Bronchial epithelial cell (primary cell): ENCODE measurements at regions not wholly inside any gene's neighbourhood (a gene's known extent, or its start where the extent isn't known, plus 50 kb on each side); places are given as distances from the start of the nearest gene placed in this dataset.
A peak's percentile ranks its signal among the peaks of the same experiment; 100 is the strongest.
"Not testable (repeated sequence)": the region's sequence is repeated elsewhere in the genome, so short reads cannot be mapped to it uniquely, and the experiment has no call there.

Source experiments
- DNase-seq: peaks from one replicate; pipeline ENCODE4 v3.0.0-alpha.2; 2010; ENCODE audit warnings: low read depth
- FAIRE-seq: peaks from 2 replicates; lab custom pipeline; 2011; peaks lifted over from hg19 to GRCh38; lab: Jason Lieb, UNC
- H3K27me3 ChIP-seq: 2 replicates; pipeline ENCODE4 v1.5.1; 2011; ENCODE audit warnings: low read length; ENCODE audit not compliant: control insufficient read depth, insufficient read depth
- H3K36me3 ChIP-seq: 2 replicates; pipeline ENCODE4 v1.5.1; 2011; ENCODE audit warnings: low read length; ENCODE audit not compliant: control insufficient read depth, insufficient read depth
- H3K4me3 ChIP-seq: 2 replicates; pipeline ENCODE4 v1.5.1; 2011; ENCODE audit warnings: mild to moderate bottlenecking, low read depth, low read length, control low read depth
- CTCF ChIP-seq: IDR thresholded peaks from 2 replicates; pipeline ENCODE4 v1.5.1; 2011; ENCODE audit warnings: mild to moderate bottlenecking, moderate library complexity, low read length, control low read depth, inconsistent platforms; ENCODE audit not compliant: insufficient read depth, severe bottlenecking

GRCh38 chr6:72466471-72466870 is 155.4 kb upstream of the KCNQ5 start:
- Histone ChIP-seq H3K36me3 (no peaks in the 10 kb centered on the region), H3K27me3 (no peaks in the 10 kb centered on the region), H3K4me3 (no peak overlapping the region)
- TF ChIP-seq CTCF: no peak
- DNase-seq: peak; percentile 45
- no peak for FAIRE-seq

GRCh38 chr6:72466971-72467566 is 154.8 kb upstream of the KCNQ5 start:
- TF ChIP-seq CTCF: no peak
- no peaks in the 10 kb centered on the region for H3K27me3 ChIP-seq
- H3K4me3 ChIP-seq: no peak overlapping the region
- no peak for DNase-seq
- H3K36me3 ChIP-seq: no peaks in the 10 kb centered on the region
- FAIRE-seq: no peak

GRCh38 chr6:72469406-72469983 is 152.4 kb upstream of the KCNQ5 start:
- not testable (repeated sequence) for H3K27me3 ChIP-seq, FAIRE-seq, H3K4me3 ChIP-seq, DNase-seq, H3K36me3 ChIP-seq

- no peaks in the 10 kb centered on the region for H3K27me3 ChIP-seq
- DNase-seq (no peak), FAIRE-seq (no peak)
- no peaks in the 10 kb centered on the region for H3K36me3 ChIP-seq
- TF ChIP-seq CTCF: no peak
- no peak overlapping the region for H3K4me3 ChIP-seq
These were observed 145.8 kb upstream of the KCNQ5 start for GRCh38 chr6:72476051-72476450.

GRCh38 chr6:72476646-72477045 is 145.2 kb upstream of the KCNQ5 start:
- TF ChIP-seq CTCF: no peak
- no peak for DNase-seq
- no peaks in the 10 kb centered on the region for H3K36me3 ChIP-seq
- FAIRE-seq: no peak
- no peaks in the 10 kb centered on the region for H3K27me3 ChIP-seq
- H3K4me3 ChIP-seq: no peak overlapping the region

GRCh38 chr6:72495441-72495840 is 126.4 kb upstream of the KCNQ5 start:
- TF ChIP-seq CTCF: no peak
- no peak for FAIRE-seq

More at GRCh38 chr6:72495441-72495840, 126.4 kb upstream of the KCNQ5 start:
- no peaks in the 10 kb centered on the region for H3K36me3 ChIP-seq
- no peak for DNase-seq
- H3K4me3 ChIP-seq: no peak overlapping the region
- no peaks in the 10 kb centered on the region for H3K27me3 ChIP-seq
